HL-60 (cell line): ENCODE measurements at regions not wholly inside any gene's neighbourhood (a gene's known extent, or its start where the extent isn't known, plus 50 kb on each side); places are given as distances from the start of the nearest gene placed in this dataset.

Experiments
- DNase-seq, 2 experiments: peaks; one replicate each; pipeline ENCODE4 v3.0.0-alpha.2; 2010 to 2020; ENCODE audit warnings: low read depth in 1 of 2, low spot score in 1 of 2
- H3K27ac ChIP-seq: fragments of 250-450 bp; sonication (Bioruptor Pico); replicated peaks from 2 replicates; pipeline ENCODE4 v1.5.1; 2020; ENCODE audit warnings: mild to moderate bottlenecking, moderate library complexity
- H3K27me3 ChIP-seq: fragments of 250-450 bp; sonication (Bioruptor Pico); 2 replicates; pipeline ENCODE4 v1.5.1; 2021; ENCODE audit warnings: mild to moderate bottlenecking, moderate library complexity; ENCODE audit not compliant: insufficient read depth, poor library complexity, severe bottlenecking
- H3K4me3 ChIP-seq: replicated peaks from 2 replicates; pipeline ENCODE4 v1.5.1; 2011; ENCODE audit warnings: mild to moderate bottlenecking, control low read depth, low read length; ENCODE audit not compliant: insufficient read depth
- CTCF ChIP-seq: IDR thresholded peaks from one replicate; pipeline ENCODE4 v1.5.1; 2011; ENCODE audit warnings: low read length, control low read depth, inconsistent platforms; ENCODE audit not compliant: insufficient read depth
- GABPA ChIP-seq: IDR thresholded peaks from 2 replicates; pipeline ENCODE4 v1.6.1; 2012; ENCODE audit warnings: low read depth
- POLR2AphosphoS5 ChIP-seq: IDR thresholded peaks from 2 replicates; pipeline ENCODE4 v1.6.1; 2012; ENCODE audit warnings: low read depth
- REST ChIP-seq: IDR thresholded peaks from 2 replicates; pipeline ENCODE4 v1.6.1; 2012; ENCODE audit warnings: low read depth; ENCODE audit not compliant: insufficient replicate concordance
- SPI1 ChIP-seq: IDR thresholded peaks from 2 replicates; pipeline ENCODE4 v1.6.1; 2012; ENCODE audit warnings: low read depth, mild to moderate bottlenecking, borderline replicate concordance

- H3K4me3 ChIP-seq, result no peak overlapping the region
- H3K27ac ChIP-seq, result no peak overlapping the region
- TF ChIP-seq REST, result no peak
- no peak for TF ChIP-seq CTCF
- TF ChIP-seq SPI1, result no peak
- TF ChIP-seq POLR2AphosphoS5, result no peak
- TF ChIP-seq GABPA, result no peak
- H3K27me3 ChIP-seq, result no peaks in the 10 kb centered on the region
- DNase-seq, result no peak
These were observed 63.4 kb downstream of the CLDN34 start for GRCh38 chrX:10030570-10030969.

GRCh38 chrX:10031746-10032145 is 64.6 kb downstream of the CLDN34 start:
- TF ChIP-seq CTCF (no peak), GABPA (no peak), POLR2AphosphoS5 (no peak), SPI1 (no peak)
- DNase-seq, result no peak
- H3K4me3 ChIP-seq, result no peak overlapping the region
- H3K27ac ChIP-seq, result no peak overlapping the region
- H3K27me3 ChIP-seq, result no peaks in the 10 kb centered on the region

GRCh38 chrX:10032147-10032546 is 65.0 kb downstream of the CLDN34 start:
- Histone ChIP-seq H3K4me3 (no peak overlapping the region), H3K27me3 (no peaks in the 10 kb centered on the region), H3K27ac (no peak overlapping the region)
- DNase-seq, result no peak
- TF ChIP-seq REST (no peak), CTCF (no peak), POLR2AphosphoS5 (no peak), GABPA (no peak), SPI1 (no peak)

- H3K27ac ChIP-seq, result no peak overlapping the region
- no peak for DNase-seq
- TF ChIP-seq GABPA, result no peak
- no peak for TF ChIP-seq REST
- no peak for TF ChIP-seq POLR2AphosphoS5
- no peak for TF ChIP-seq CTCF
- TF ChIP-seq SPI1, result no peak
- no peaks in the 10 kb centered on the region for H3K27me3 ChIP-seq
- H3K4me3 ChIP-seq, result no peak overlapping the region
These were observed 66.3 kb downstream of the CLDN34 start for GRCh38 chrX:10033375-10034007.
